Stimulated activated CD8-positive, alpha-beta memory T cell treated with anti-CD3 and anti-CD28 coated beads, Interleukin-4, amount 100 ng/mL, for 4 hours (primary cell): ENCODE measurements at regions not wholly inside any gene's neighbourhood (a gene's known extent, or its start where the extent isn't known, plus 50 kb on each side); places are given as distances from the start of the nearest gene placed in this dataset.

Source experiments
- DNase-seq, 2 donors: peaks; one replicate each; pipeline ENCODE4 v3.0.0-alpha.2; 2020; ENCODE audit warnings: low read depth in 2 of 2, low spot score in 1 of 2

DNA sequence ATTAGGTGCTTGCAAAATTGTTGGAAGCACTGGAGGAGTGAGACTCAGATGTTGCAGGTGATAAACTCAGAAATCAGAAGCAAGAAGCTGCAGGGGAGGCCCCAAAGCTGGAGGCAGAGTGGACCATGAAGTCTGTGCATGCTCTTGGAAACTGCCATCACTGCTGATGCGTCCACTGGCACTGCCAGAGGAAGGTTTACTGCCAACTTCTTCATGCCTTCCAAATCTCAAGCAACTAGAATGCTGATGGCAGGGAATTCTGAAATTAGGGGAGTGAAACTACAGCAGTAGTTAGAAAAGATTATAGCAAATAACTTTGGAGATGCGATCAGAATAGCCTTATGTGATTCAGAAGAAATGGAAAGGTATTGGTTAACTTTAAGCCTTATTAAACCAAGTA lies 277.1 kb upstream of the SDK2 start:
- no peak for DNase-seq

DNA sequence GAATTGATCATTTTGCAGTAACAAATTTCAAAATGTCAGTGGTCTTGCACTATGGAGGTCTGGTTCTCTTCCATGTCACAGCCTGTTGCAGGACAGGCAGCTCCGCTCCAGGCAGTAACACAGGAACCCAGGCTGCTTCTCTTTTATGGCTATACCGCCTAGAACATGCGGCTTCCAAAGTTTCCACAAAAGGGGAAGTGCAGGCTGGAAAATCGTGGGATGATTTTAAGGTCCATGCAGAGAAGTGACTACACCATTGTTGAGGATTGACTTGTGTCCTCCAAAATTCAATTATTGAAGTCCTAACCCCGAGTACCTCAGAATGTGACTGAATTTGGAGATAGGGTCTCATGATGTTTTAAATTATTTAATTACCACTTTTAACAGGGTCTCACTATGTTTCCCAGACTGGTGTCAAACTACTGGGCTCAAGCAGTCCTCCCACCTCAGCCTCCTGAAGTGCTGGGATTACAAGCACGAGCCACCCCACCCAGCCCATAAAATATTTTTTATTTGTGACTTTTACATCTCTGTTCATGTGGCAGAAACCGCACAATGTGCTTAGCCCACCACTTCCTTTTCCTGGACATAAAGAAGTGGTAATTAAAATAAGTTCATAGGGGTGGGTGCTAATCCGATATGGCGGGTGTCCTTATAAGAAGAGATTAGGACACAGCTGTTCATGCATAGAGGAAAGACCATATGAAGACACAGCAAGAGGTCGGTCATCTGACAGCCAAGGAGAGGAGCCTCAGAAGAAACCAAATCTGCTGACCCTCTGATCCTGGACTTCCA lies 279.2 kb upstream of the RPL38 start:
- DNase-seq = no peak

DNA sequence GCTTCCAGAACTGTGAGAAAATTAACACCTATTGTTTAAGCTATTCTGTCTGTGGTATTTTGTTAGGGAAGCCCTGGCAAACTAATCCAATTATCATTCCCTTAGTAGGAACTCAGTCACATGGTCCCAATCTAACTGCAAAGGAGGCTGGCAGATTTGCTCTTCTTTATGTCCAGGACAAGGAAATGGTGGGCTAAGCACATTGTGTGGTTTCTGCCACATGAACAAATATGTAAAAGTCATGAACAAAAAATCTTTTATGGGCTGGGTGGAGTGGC lies 278.6 kb upstream of the RPL38 start:
- DNase-seq = no peak

DNA sequence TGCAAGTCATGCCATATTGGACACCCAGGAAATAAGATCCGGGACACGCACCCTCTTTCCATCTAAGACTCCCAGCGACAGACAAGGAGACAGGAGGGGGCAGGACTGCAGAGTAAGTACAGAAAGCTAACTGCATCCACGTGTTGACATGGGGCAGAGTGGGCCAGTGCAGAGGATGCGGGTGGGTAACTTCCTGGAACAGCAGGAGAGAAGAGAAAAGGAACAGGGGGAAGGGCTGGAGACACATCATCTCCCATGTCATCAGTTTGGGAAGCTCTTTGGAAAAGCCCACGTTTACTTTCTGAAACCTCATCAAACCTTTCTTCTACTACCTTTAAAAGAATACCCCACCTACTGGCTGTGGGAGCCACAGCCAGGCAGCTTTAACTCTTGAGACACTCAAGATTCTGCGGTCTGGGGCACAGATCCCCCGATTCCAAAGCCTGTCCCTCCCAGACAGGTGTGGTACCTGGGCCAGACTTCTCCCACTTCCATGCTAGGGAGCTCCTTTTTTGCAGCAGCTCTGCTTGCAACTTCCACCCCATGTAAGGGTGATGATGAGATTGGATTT lies 273.5 kb upstream of the RPL38 start:
- no peak for DNase-seq

DNA sequence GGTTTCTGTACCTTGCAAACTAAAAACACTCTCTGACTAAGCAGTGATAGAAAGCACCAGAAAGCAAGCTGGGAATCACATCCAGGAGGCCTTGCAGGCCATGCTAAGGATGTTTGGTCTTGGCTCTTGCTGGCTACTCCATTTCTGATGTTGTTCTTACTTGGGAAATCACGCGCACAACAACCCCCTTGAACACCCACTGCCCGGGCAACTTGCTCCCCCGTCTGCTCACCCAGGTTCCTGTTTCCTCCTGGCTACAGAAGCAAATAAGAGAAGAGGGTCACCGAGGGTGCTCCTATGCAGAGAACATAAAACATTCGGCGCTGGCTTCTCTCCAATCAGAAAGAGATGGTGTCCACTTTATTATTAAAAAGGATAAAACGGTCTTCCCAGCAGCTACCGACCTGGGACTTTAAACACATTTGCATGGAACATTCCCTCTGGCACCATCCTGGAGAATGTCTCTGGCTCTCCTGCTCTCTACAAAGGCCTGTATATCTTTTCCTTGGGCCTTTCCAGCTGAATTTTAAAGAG lies 271.2 kb upstream of the RPL38 start:
- no peak for DNase-seq

DNA sequence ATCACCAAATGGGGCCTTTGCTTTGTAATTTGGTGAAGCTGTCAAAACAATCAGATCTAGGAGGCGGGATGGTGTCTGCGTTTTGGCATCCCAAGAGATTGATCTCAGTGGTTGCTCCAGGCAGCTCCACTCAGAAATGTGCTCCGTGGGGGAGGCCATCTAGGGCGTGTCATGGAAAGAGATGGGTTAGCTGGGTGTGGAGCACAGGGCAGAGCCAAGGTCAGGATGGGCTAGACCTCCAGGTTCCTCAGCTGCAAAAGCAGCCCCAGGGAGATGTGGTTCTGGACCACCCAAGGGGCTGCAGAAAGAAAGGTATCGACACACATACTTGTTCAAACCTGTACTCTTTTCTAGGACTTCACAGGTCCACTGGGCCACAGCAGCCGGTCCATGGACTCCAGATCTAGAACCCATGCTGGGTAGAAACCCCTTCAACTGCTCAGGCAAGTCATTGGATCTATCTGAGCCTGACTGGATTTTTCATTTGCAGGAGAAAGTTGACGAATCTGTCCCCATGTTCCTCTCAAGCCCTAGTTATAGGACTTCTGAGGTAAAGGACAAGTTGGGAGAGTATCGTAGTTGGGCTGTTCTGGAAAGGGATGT lies 270.2 kb upstream of the RPL38 start:
- no peak for DNase-seq

DNA sequence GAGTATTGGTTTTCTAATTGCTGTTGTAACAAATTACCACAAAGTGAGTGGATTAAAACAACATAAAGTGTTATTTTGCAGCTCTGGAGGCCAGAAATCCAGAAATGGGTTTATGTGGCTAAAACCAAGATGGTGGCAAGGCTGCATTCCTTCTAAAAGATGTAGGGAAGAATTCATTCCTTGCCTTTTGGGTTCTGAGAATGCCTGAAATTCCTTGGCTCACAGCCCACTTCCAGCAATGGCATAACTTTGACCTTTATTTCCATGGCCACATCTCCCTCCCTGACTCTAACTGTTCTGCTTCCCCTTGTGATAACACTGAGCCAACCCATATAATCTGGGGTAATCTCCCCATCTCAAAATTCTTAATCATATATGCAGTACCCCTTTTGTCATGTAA lies 269.6 kb upstream of the RPL38 start:
- no peak for DNase-seq

DNA sequence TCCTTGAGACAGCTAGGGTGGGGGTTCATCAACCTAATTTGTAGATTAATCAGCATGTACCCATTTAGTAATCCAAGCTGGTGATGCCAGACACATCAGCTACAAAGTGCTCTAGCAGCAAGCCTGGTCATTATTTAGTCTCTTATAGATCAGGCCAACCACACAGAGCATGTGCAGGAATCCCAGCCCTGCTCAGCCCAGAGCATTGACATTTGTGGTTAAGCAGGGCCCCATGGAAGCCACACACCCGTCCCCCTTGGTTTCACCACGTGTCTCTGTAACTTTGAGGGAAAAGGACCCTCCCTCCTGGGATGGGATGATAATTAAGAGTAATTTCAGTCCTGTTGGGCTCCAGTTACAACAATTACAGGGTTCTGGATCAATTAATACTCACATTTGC lies 268.8 kb upstream of the RPL38 start:
- DNase-seq = no peak

DNA sequence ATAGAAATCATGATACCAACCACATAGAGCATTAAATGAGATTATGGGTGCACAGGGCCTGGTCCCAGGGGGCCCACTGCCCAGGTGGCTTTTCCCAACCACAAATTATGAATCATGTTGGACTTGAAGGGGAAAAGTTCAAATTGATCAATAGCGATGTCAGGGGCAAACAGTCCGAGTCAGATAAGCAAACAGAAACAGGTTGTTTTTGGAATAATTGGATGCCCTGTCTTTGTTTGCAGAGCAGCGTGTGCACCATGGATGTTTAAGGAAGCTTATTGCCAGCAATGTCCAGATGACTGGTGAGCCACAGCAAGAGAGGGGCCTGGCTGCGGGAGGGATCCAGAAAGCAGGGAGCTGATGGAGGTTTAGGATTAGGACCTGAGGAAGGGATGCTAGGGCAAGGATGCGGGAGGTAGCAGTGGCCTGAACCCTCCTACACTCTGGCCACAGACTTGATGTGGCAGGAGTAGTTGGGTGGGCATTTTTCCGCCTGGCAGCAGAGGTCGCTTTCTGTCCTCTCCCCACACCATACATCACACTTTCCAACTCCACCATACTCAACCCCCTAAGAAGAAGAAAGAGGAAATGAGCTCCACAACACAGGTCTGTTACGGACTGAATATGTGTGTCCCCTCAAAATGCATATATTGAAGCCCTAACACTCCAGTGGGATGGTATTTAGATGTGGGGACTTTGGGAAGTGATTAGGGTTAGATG lies 266.4 kb upstream of the RPL38 start:
- DNase-seq = no peak

DNA sequence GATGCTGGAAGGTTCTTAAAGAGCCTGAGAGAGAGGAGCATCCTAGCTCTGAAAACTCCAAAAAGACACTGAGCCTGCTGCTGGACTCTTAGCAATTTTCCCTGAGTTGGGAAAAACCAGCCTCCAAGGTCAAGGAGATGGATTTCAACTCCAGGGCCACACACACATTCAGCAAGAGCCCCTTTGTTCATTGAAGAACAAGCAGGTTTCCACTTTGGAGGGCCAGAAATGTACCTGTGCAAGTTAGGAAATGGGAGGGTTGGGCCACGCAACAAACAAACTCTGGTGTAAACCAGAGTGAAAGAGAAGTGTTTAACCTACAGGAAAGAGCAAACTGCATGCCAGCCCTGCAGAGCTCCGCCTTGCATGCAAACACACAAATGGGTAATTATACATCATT lies 264.8 kb upstream of the RPL38 start:
- DNase-seq = no peak

DNA sequence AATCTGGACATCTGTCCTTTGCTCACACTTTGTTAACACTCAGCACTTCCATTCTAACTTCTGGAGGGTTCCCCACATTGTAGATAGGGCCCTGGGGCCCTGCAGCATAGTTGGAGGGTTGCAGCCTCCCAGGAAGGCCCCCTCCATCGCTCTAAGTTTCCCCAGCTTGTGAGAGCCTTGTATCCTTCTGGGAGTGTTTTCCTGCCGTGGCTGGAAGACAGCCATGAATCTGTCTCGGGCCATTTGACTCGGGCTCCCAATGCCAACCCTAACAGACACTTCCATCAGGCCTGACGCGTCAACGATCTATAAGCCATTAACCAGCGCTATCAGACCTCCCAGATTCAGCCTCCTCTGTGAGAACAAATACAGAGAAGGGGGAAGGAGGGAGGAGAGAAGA lies 263.7 kb upstream of the RPL38 start:
- DNase-seq = no peak

DNA sequence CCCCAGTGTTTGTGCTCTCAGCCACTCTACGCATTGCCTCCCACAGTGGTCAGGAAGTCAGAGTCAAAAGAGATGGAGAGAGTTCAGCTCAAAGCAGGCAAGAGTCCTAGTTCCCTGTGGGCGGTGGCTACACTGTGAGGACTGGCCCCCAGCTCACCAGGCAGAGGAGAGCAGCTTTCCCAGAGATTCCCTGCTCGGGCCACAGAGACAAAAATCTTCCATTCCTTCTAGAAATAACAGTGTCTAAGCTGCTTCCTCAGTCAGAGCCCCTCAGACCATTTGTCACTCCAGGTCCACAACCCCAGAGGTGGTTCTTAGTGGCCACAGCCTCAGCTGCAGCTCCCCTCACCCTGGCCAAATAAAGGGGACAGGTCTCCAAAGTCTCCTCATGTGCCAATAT lies 263.0 kb upstream of the RPL38 start:
- DNase-seq = no peak

DNA sequence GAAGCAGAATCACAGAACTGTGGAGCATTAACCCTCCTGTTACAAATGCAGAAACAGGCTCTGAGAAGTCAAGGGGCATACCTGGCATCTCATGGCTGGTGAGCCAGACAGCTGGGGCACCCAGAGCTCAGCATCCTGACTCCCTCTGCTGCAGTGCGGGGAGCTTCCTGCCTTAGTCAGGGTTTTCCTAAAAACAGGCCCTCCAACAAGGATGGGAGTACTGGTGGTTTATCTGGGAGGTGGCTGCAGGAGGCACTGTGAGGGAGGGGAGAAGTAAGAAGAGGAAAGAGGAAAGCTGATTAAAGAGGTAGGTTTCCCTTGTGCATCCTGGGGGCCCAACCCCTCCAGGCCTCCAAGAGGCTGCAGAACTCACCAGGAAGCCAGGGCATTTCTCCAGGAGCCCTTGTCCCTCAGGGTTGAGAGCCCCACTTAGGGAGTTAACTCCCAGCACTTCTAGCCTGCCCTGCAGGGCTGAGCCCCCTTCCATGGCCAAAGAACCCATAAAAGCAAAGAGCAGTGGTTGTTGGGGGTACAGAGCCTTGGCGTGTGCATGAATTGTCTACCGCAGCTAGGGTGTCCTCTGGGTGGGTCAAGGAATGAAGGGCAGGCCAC lies 261.5 kb upstream of the RPL38 start:
- no peak for DNase-seq

DNA sequence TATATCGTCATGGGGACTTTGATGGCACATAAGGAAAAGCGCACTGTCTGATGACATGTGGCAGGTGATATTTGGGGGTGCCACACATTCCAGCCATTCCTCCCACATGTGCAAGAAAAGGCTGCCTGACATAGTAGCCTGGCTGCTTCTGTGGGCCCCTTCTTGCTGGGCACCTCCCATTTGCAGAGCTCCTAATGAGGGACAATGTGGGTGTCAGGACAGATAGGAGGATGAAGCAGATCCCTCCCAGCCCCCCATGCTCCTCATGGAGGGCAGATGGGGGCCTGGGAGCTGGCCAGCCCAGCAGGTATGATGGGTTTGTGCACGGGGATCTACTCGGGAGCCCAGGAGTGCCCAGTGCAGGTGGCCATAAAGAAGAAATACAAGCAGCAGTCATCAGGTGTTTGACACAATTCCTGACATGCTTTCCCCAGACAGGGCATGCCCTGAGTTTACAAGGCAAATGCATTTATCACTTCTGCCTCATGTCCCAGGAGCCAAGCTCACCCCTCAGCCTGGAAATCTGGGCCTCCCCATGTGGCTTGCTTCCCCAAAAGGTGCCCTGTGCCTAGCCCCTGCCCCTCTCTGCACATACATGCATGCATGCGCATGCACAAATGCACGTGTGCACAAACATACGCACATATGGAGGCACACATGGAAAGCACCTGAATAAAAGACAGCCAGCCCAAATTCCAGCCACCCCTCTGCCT lies 260.6 kb upstream of the RPL38 start:
- DNase-seq = no peak

DNA sequence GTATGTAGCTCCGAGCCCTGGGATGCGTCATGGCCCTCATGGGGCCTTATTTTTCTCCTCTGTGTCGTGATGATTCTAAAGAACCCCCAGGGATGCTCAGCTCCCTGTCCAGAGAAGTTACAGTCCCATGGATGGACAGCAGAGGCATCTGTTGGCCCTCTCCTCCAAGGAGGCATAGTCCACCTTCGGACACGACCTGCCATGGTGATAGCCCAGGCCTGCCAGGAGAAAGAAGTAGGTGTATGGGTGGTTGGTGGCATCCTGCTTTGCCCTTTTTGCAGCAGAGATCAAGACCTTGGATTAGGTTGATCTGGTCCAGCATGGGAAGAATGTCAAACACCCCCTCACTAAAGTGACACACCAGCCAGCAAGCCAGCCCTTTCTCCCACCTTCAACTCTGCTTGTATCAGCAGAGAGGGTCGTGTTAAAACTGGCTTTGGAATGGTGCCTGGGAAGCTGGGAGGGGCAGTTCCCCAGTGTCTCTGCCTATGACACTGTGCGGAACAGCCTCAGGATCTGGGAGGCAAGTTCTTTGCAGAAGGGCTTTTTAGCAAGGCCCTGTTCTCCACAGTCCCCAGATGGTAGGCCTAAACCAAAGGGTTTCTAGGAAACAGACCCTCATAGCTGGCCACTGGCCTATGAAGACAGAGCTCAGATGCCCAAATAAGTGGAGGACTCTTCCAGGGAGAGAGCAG lies 259.9 kb upstream of the RPL38 start:
- no peak for DNase-seq

DNA sequence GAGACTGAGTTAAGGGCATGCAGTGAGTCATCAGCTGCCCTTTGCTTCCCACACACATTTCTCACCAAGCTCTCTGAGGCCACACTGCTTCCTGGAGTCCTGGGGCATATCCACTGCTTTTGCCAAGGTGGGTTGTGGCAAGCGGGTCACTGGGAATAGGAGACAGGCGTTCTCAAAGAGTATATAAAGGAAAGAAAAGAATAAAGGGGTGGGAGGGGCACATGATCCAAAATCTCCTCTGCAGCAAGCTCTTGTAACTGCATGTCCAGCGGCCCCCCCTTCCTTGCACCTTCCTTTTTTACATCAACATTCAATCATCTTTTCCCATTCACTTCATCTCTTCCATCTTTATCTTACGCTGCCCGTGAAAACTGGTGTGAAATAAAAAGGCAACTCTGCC lies 259.1 kb upstream of the RPL38 start:
- DNase-seq = no peak

DNA sequence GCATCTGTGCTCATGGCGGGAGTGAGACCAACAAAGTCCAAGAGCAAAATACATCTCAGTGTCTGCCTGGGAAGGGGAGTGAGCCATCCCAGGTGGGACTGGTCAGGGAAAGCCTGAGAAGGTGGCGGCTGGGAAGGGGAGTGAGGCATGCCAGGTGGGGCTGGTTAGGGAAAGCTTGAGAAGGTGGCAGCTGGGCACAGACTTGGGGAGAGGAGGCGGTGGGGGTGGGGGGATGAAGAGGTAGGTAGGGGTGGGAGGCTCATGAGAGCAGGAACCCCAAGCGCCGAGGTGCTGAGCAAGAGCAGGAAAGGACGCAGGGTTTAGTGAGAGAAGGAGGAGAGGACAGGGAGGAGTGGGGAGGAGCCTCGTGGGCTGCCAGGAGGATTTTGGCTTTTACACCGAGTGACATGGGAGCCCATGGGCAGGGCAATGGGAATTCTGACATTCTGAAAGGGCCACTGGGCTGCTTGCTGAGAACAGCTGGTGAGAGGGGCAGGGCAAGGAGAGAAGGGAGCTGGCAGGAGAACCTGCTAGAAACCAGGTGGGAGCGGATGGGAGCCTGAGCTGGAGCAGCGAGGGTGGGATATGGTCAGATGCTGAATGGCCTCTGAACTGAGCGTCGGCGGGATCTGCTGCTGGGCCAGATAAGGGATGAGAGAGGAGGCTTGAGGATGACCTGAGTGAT lies 256.1 kb upstream of the RPL38 start:
- no peak for DNase-seq

DNA sequence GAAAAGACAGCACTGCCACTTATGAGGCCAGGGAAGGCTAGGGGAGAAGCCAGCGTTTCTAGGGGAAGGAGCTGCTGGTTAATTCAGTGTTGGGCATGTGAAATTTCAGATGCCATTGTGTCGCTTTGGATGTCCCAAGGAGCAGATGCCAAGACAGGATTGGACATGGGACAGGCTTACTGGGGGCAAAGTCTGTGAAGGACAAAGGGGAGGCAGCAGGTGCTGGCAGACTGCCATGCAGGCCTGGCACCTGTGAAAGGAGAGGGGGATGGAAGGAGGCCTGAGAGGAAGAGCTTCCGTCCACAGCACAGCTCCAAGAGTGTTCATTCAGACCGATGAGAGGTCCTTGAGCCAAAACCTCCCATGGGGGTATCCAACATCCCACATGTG lies 255.5 kb upstream of the RPL38 start:
- DNase-seq = no peak

DNA sequence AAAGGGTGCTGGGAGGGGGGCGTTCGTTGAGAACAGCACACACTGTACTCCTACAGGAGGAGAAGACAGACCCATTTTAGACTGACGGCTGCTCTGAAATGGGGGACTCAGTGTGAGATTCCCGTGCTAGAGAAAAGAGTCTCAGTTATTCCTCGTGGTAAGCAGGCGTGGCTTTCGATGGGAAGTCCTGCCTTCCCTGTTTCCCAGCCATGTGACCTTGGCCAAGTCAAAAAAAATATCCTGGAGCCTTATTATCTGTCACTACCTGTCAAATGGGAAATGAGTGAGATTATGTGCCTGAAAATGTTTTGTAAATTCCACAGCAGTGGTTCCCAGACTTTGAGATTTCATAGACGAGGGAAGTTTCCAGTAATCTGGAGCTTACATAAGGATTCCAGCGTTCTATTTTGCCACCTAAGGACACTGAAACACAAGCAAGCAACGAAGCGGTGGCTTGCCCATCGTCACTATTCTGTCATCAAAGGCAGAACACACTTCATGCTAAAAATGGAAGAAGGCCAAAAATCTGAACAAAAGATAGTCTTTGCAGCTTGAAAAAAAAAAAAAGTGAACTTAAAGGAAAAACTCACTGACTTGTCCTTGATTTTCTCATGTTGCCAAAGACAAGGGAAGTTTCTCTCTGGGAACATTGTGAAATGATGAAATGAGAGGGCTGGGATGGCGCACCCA lies 253.4 kb upstream of the RPL38 start:
- no peak for DNase-seq

DNA sequence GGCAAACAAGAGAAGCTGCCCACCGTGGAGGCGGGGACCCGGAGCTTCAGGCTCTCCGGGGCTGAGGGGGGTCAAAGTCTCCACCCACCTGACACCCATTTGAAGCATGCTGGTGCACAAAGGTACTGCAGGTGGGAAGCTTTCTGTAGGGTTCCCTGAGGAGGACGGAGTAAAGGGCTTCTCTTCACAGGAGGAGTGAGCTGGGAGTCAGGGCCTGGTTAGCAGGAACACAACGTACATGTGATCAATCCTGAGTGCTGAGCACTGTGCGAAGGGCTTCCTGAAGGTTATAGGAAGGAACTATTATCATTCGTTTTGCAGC lies 252.9 kb upstream of the RPL38 start:
- DNase-seq = no peak
